ENCODE measurements at regions not wholly inside any gene's neighbourhood (a gene's known extent, or its start where the extent isn't known, plus 50 kb on each side); places are given as distances from the start of the nearest gene placed in this dataset.

DNA sequence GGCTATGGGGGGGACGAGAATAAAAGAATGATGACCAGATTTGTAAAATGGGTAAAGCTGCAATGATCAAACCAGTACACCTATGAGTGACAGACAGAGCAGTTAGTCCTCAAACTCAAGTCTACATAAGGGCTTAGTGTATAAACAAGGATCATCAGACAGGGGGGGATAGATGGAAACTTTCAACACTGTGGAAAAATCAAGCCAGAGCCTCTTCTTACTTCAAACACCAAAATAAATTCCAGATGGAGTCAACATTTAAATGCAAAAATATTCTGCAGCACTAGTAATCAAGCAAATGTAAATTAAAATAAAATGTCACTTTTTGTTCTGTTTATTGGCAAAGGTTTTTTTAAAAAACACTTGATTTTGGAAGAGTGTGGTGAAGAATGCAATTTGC, 205.9 kb upstream of the RGMA start:
- no peak overlapping the region for H3K4me2 ChIP-seq (ENCODE audit: low read length)
- DNase-seq (ENCODE audit: low read depth, low spot score) (no peak), ATAC-seq (no peak)
- no peak for TF ChIP-seq ZFX (IDR thresholded peaks at IDR 0.05)
- no peak for TF ChIP-seq SP1 (IDR thresholded peaks at IDR 0.05; ENCODE audit: low read depth)
- no peak for TF ChIP-seq FOSL1 (IDR thresholded peaks at IDR 0.05; ENCODE audit: low read depth)
- H3K27me3 ChIP-seq (ENCODE audit: insufficient read depth, low read length) = peaks cover 5% of the 10 kb centered on the region
- H3K9ac ChIP-seq (ENCODE audit: low read length) = no peak overlapping the region
- BruUV-seq (replicated peaks) = no TSS peak
- no peak overlapping the region for H3K27ac ChIP-seq (ENCODE audit: low read depth, low read length)
- no peaks in the 10 kb centered on the region for H3K9me3 ChIP-seq (ENCODE audit: control insufficient read depth in 1 of 2, insufficient read depth in 1 of 2, low read depth in 1 of 2, low read length in 2 of 2)
- no peaks in the 10 kb centered on the region for H3K36me3 ChIP-seq (ENCODE audit: control insufficient read depth in 1 of 2, insufficient read depth in 2 of 2, low read length in 2 of 2)
- ChIA-PET CTCF (no interaction called here), RAD21 (ENCODE audit: low non-redundant PET in 1 of 2, low total read pairs in 2 of 2, uncharacterized antibody in 2 of 2, unreplicated experiment in 2 of 2) (no interaction called here), POLR2A (no interaction called here)
- H4K20me1 ChIP-seq (ENCODE audit: insufficient read depth) = no peaks in the 10 kb centered on the region
- no peak overlapping the region for H3K4me3 ChIP-seq (replicated peaks in 1 of 2; ENCODE audit: low read depth in 1 of 2, low read length in 2 of 2)
- H3K9me2 ChIP-seq (ENCODE audit: insufficient read depth) = no peaks in the 10 kb centered on the region
- H2AFZ ChIP-seq (ENCODE audit: low read depth, low read length, poor library complexity, severe bottlenecking) = no peak overlapping the region
- no peaks in the 10 kb centered on the region for H3K4me1 ChIP-seq (ENCODE audit: control insufficient read depth in 1 of 2, insufficient read depth in 2 of 2, low read length in 2 of 2)
- no peaks in the 10 kb centered on the region for H3K79me2 ChIP-seq (ENCODE audit: insufficient read depth, low read length)
- intact Hi-C loops (cut with micrococcal nuclease) = no loop called here

DNA sequence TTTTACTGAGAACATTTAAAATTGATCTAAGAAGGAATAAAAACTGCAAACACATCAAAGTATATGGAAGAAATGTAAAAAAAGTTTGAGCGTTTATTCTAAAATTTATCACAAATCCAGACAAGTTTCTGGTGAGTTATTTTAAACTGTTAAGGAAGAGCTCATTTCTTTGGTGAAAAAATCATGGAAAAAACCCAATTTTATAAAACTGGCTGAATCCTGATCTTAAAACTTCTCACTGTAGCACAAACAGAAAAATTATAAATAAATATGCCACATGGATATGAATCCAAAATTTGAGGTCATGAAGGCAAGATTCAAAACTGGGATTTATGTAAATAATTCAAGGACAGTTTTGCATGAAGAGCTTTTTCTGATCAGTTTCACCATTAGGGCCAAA, 205.1 kb upstream of the RGMA start:
- Histone ChIP-seq H3K4me1 (ENCODE audit: control insufficient read depth in 1 of 2, insufficient read depth in 2 of 2, low read length in 2 of 2) (no peaks in the 10 kb centered on the region), H4K20me1 (ENCODE audit: insufficient read depth) (no peaks in the 10 kb centered on the region), H3K27ac (ENCODE audit: low read depth, low read length) (no peak overlapping the region), H3K4me3 (replicated peaks in 1 of 2; ENCODE audit: low read depth in 1 of 2, low read length in 2 of 2) (no peak overlapping the region), H3K36me3 (ENCODE audit: control insufficient read depth in 1 of 2, insufficient read depth in 2 of 2, low read length in 2 of 2) (no peaks in the 10 kb centered on the region), H3K9ac (ENCODE audit: low read length) (no peak overlapping the region), H3K79me2 (ENCODE audit: insufficient read depth, low read length) (no peaks in the 10 kb centered on the region), H3K4me2 (ENCODE audit: low read length) (no peak overlapping the region), H3K9me2 (ENCODE audit: insufficient read depth) (no peaks in the 10 kb centered on the region), H2AFZ (ENCODE audit: low read depth, low read length, poor library complexity, severe bottlenecking) (no peak overlapping the region), H3K27me3 (ENCODE audit: insufficient read depth, low read length) (peaks cover 5% of the 10 kb centered on the region), H3K9me3 (ENCODE audit: control insufficient read depth in 1 of 2, insufficient read depth in 1 of 2, low read depth in 1 of 2, low read length in 2 of 2) (no peaks in the 10 kb centered on the region)
- DNase-seq (ENCODE audit: low read depth, low spot score) = no peak
- TF ChIP-seq, protein P1, sequence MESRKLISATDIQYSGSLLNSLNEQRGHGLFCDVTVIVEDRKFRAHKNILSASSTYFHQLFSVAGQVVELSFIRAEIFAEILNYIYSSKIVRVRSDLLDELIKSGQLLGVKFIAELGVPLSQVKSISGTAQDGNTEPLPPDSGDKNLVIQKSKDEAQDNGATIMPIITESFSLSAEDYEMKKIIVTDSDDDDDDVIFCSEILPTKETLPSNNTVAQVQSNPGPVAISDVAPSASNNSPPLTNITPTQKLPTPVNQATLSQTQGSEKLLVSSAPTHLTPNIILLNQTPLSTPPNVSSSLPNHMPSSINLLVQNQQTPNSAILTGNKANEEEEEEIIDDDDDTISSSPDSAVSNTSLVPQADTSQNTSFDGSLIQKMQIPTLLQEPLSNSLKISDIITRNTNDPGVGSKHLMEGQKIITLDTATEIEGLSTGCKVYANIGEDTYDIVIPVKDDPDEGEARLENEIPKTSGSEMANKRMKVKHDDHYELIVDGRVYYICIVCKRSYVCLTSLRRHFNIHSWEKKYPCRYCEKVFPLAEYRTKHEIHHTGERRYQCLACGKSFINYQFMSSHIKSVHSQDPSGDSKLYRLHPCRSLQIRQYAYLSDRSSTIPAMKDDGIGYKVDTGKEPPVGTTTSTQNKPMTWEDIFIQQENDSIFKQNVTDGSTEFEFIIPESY (IDR thresholded peaks at IDR 0.05; ENCODE audit: extremely low read depth, insufficient replicate concordance, low read length) = no peak
- TF ChIP-seq CBX3 (IDR thresholded peaks at IDR 0.05; ENCODE audit: low read depth) (no peak), POLR2AphosphoS5 (IDR thresholded peaks at IDR 0.05; ENCODE audit: low read depth, low read length) (no peak), EZH2 (IDR thresholded peaks at IDR 0.05) (no peak), SP1 (IDR thresholded peaks at IDR 0.05; ENCODE audit: low read depth) (no peak)
- TF ChIP-seq, protein P2, sequence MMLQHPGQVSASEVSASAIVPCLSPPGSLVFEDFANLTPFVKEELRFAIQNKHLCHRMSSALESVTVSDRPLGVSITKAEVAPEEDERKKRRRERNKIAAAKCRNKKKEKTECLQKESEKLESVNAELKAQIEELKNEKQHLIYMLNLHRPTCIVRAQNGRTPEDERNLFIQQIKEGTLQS (IDR thresholded peaks at IDR 0.05) = no peak
- TF ChIP-seq, protein P3, sequence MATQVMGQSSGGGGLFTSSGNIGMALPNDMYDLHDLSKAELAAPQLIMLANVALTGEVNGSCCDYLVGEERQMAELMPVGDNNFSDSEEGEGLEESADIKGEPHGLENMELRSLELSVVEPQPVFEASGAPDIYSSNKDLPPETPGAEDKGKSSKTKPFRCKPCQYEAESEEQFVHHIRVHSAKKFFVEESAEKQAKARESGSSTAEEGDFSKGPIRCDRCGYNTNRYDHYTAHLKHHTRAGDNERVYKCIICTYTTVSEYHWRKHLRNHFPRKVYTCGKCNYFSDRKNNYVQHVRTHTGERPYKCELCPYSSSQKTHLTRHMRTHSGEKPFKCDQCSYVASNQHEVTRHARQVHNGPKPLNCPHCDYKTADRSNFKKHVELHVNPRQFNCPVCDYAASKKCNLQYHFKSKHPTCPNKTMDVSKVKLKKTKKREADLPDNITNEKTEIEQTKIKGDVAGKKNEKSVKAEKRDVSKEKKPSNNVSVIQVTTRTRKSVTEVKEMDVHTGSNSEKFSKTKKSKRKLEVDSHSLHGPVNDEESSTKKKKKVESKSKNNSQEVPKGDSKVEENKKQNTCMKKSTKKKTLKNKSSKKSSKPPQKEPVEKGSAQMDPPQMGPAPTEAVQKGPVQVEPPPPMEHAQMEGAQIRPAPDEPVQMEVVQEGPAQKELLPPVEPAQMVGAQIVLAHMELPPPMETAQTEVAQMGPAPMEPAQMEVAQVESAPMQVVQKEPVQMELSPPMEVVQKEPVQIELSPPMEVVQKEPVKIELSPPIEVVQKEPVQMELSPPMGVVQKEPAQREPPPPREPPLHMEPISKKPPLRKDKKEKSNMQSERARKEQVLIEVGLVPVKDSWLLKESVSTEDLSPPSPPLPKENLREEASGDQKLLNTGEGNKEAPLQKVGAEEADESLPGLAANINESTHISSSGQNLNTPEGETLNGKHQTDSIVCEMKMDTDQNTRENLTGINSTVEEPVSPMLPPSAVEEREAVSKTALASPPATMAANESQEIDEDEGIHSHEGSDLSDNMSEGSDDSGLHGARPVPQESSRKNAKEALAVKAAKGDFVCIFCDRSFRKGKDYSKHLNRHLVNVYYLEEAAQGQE (IDR thresholded peaks at IDR 0.05; ENCODE audit: low read depth) = no peak
- ChIA-PET POLR2A (no interaction called here), RAD21 (ENCODE audit: low non-redundant PET in 1 of 2, low total read pairs in 2 of 2, uncharacterized antibody in 2 of 2, unreplicated experiment in 2 of 2) (no interaction called here), CTCF (no interaction called here)
- no TSS peak for BruUV-seq (replicated peaks)
- intact Hi-C loops (cut with micrococcal nuclease) = no loop called here
- no peak for ATAC-seq
